Activated CD4-positive, alpha-beta T cell treated with anti-CD3 and anti-CD28 coated beads, Interleukin-2, amount 10 ng/mL, durations not matched to agents 24 days and 14 days (primary cell): ENCODE measurements at regions not wholly inside any gene's neighbourhood (a gene's known extent, or its start where the extent isn't known, plus 50 kb on each side); places are given as distances from the start of the nearest gene placed in this dataset.
"Not testable (repeated sequence)": the region's sequence is repeated elsewhere in the genome, so short reads cannot be mapped to it uniquely, and the experiment has no call there.

Source experiments
- DNase-seq: peaks from one replicate; pipeline ENCODE4 v3.0.0; 2022
- H3K27ac Mint-ChIP-seq: one replicate; pipeline ENCODE4 v1.8.0; 2022; ENCODE audit warnings: mild to moderate bottlenecking, mixed read lengths
- H3K27me3 Mint-ChIP-seq: one replicate; pipeline ENCODE4 v1.8.0; 2022; ENCODE audit warnings: mixed read lengths
- H3K36me3 Mint-ChIP-seq: one replicate; pipeline ENCODE4 v1.8.0; 2022; ENCODE audit warnings: low read depth, mild to moderate bottlenecking, mixed read lengths
- H3K4me1 Mint-ChIP-seq: one replicate; pipeline ENCODE4 v1.8.0; 2021; ENCODE audit warnings: mixed read lengths
- H3K4me3 Mint-ChIP-seq: one replicate; pipeline ENCODE4 v1.8.0; 2022; ENCODE audit warnings: mild to moderate bottlenecking, moderate library complexity, mixed read lengths
- H3K9me3 Mint-ChIP-seq: one replicate; pipeline ENCODE4 v1.8.0; 2021; ENCODE audit warnings: mixed read lengths
- intact Hi-C: fragments of 100-400 bp; cut with micrococcal nuclease; formaldehyde crosslinking; loops from one replicate; pipeline ENCODE4 v1.15.1; 2023

GRCh38 chr3:164401440-164401839, 676.9 kb downstream of the SI start:
- DNase-seq, H3K9me3 Mint-ChIP-seq, intact Hi-C loops, H3K27me3 Mint-ChIP-seq, H3K4me3 Mint-ChIP-seq, H3K27ac Mint-ChIP-seq, H3K4me1 Mint-ChIP-seq, H3K36me3 Mint-ChIP-seq: not testable (repeated sequence)

GRCh38 chr3:164397462-164397861, 680.8 kb downstream of the SI start:
- no peak overlapping the region for H3K27ac Mint-ChIP-seq
- intact Hi-C loops, result no loop called here
- no peaks in the 10 kb centered on the region for H3K4me1 Mint-ChIP-seq
- no peak for DNase-seq
- H3K36me3 Mint-ChIP-seq, result no peaks in the 10 kb centered on the region
- no peaks in the 10 kb centered on the region for H3K27me3 Mint-ChIP-seq
- no peak overlapping the region for H3K4me3 Mint-ChIP-seq
- no peaks in the 10 kb centered on the region for H3K9me3 Mint-ChIP-seq

- no peaks in the 10 kb centered on the region for H3K4me1 Mint-ChIP-seq
- H3K4me3 Mint-ChIP-seq, result no peak overlapping the region
- intact Hi-C loops, result no loop called here
- no peak overlapping the region for H3K27ac Mint-ChIP-seq
- no peak for DNase-seq
- no peaks in the 10 kb centered on the region for H3K9me3 Mint-ChIP-seq
- H3K27me3 Mint-ChIP-seq, result no peaks in the 10 kb centered on the region
- H3K36me3 Mint-ChIP-seq, result no peaks in the 10 kb centered on the region
These were observed 685.1 kb downstream of the SI start for GRCh38 chr3:164393171-164393570.

- H3K36me3 Mint-ChIP-seq, result no peaks in the 10 kb centered on the region
- H3K27me3 Mint-ChIP-seq, result no peaks in the 10 kb centered on the region
- no peak overlapping the region for H3K4me3 Mint-ChIP-seq
- no peak overlapping the region for H3K27ac Mint-ChIP-seq
- no peak for DNase-seq
- intact Hi-C loops, result no loop called here
- H3K9me3 Mint-ChIP-seq, result no peaks in the 10 kb centered on the region
- no peaks in the 10 kb centered on the region for H3K4me1 Mint-ChIP-seq
These were observed 688.2 kb downstream of the SI start for GRCh38 chr3:164390046-164390445.

- H3K9me3 Mint-ChIP-seq, result no peaks in the 10 kb centered on the region
- no peaks in the 10 kb centered on the region for H3K36me3 Mint-ChIP-seq
- H3K27me3 Mint-ChIP-seq, result no peaks in the 10 kb centered on the region
- H3K4me1 Mint-ChIP-seq, result no peaks in the 10 kb centered on the region
- intact Hi-C loops, result no loop called here
- H3K27ac Mint-ChIP-seq, result no peak overlapping the region
- no peak for DNase-seq
- H3K4me3 Mint-ChIP-seq, result no peak overlapping the region
These were observed 691.1 kb downstream of the SI start for GRCh38 chr3:164387236-164387635.

- DNase-seq, result no peak
- Mint-ChIP-seq H3K9me3 (no peaks in the 10 kb centered on the region), H3K4me3 (no peak overlapping the region), H3K27me3 (no peaks in the 10 kb centered on the region), H3K4me1 (no peaks in the 10 kb centered on the region), H3K36me3 (no peaks in the 10 kb centered on the region), H3K27ac (no peak overlapping the region)
- intact Hi-C loops, result no loop called here
These were observed 698.1 kb downstream of the SI start for GRCh38 chr3:164380156-164380555.

GRCh38 chr3:164377466-164377865, 700.8 kb downstream of the SI start:
- Mint-ChIP-seq H3K27ac (no peak overlapping the region), H3K4me1 (no peaks in the 10 kb centered on the region), H3K36me3 (no peaks in the 10 kb centered on the region)

GRCh38 chr3:164375995-164376394, 702.3 kb downstream of the SI start:
- intact Hi-C loops, result no loop called here

More at GRCh38 chr3:164377466-164377865, 700.8 kb downstream of the SI start:
- Mint-ChIP-seq H3K9me3 (no peaks in the 10 kb centered on the region), H3K27me3 (no peaks in the 10 kb centered on the region), H3K4me3 (no peak overlapping the region)
- DNase-seq, result no peak
- intact Hi-C loops, result no loop called here

GRCh38 chr3:164375538-164375937, 702.8 kb downstream of the SI start:
- no peaks in the 10 kb centered on the region for H3K36me3 Mint-ChIP-seq

More at GRCh38 chr3:164375995-164376394, 702.3 kb downstream of the SI start:
- Mint-ChIP-seq H3K36me3 (no peaks in the 10 kb centered on the region), H3K4me1 (no peaks in the 10 kb centered on the region), H3K9me3 (no peaks in the 10 kb centered on the region), H3K4me3 (no peak overlapping the region), H3K27ac (no peak overlapping the region), H3K27me3 (no peaks in the 10 kb centered on the region)
- DNase-seq, result no peak

GRCh38 chr3:164371681-164372080, 706.6 kb downstream of the SI start:
- intact Hi-C loops, result no loop called here
- Mint-ChIP-seq H3K4me1 (no peaks in the 10 kb centered on the region), H3K36me3 (no peaks in the 10 kb centered on the region), H3K9me3 (no peaks in the 10 kb centered on the region), H3K27me3 (no peaks in the 10 kb centered on the region), H3K27ac (no peak overlapping the region), H3K4me3 (no peak overlapping the region)
- DNase-seq, result no peak

More at GRCh38 chr3:164375538-164375937, 702.8 kb downstream of the SI start:
- H3K4me3 Mint-ChIP-seq, result no peak overlapping the region
- no peaks in the 10 kb centered on the region for H3K9me3 Mint-ChIP-seq
- intact Hi-C loops, result no loop called here
- H3K27me3 Mint-ChIP-seq, result no peaks in the 10 kb centered on the region
- H3K27ac Mint-ChIP-seq, result no peak overlapping the region
- DNase-seq, result no peak
- H3K4me1 Mint-ChIP-seq, result no peaks in the 10 kb centered on the region

- H3K27me3 Mint-ChIP-seq, result no peaks in the 10 kb centered on the region
- no peak overlapping the region for H3K27ac Mint-ChIP-seq
- H3K4me3 Mint-ChIP-seq, result no peak overlapping the region
- H3K9me3 Mint-ChIP-seq, result no peaks in the 10 kb centered on the region
- H3K4me1 Mint-ChIP-seq, result no peaks in the 10 kb centered on the region
- no peak for DNase-seq
- intact Hi-C loops, result no loop called here
- no peaks in the 10 kb centered on the region for H3K36me3 Mint-ChIP-seq
These were observed 707.3 kb downstream of the SI start for GRCh38 chr3:164370970-164371369.

GRCh38 chr3:164365242-164365641, 713.1 kb downstream of the SI start:
- DNase-seq, result no peak
- Mint-ChIP-seq H3K27me3 (no peaks in the 10 kb centered on the region), H3K4me1 (no peaks in the 10 kb centered on the region), H3K36me3 (no peaks in the 10 kb centered on the region), H3K27ac (no peak overlapping the region), H3K9me3 (no peaks in the 10 kb centered on the region), H3K4me3 (no peak overlapping the region)
- intact Hi-C loops, result no loop called here

GRCh38 chr3:164364111-164364510, 714.2 kb downstream of the SI start:
- Mint-ChIP-seq H3K4me3 (no peak overlapping the region), H3K4me1 (no peaks in the 10 kb centered on the region), H3K36me3 (no peaks in the 10 kb centered on the region), H3K9me3 (no peaks in the 10 kb centered on the region), H3K27me3 (no peaks in the 10 kb centered on the region), H3K27ac (no peak overlapping the region)
- intact Hi-C loops, result no loop called here
- DNase-seq, result no peak

GRCh38 chr3:164360738-164361406, 717.4 kb downstream of the SI start:
- H3K9me3 Mint-ChIP-seq, result no peaks in the 10 kb centered on the region
- no peaks in the 10 kb centered on the region for H3K4me1 Mint-ChIP-seq
- H3K27me3 Mint-ChIP-seq, result no peaks in the 10 kb centered on the region
- DNase-seq, result no peak
- H3K27ac Mint-ChIP-seq, result no peak overlapping the region
- H3K4me3 Mint-ChIP-seq, result no peak overlapping the region
- H3K36me3 Mint-ChIP-seq, result no peaks in the 10 kb centered on the region
- intact Hi-C loops, result no loop called here

- no peak overlapping the region for H3K4me3 Mint-ChIP-seq
- intact Hi-C loops, result no loop called here
- no peaks in the 10 kb centered on the region for H3K9me3 Mint-ChIP-seq
- H3K27ac Mint-ChIP-seq, result no peak overlapping the region
- H3K36me3 Mint-ChIP-seq, result no peaks in the 10 kb centered on the region
- no peak for DNase-seq
- no peaks in the 10 kb centered on the region for H3K27me3 Mint-ChIP-seq
- no peaks in the 10 kb centered on the region for H3K4me1 Mint-ChIP-seq
These were observed 718.2 kb downstream of the SI start for GRCh38 chr3:164360078-164360578.
